Peyer's patch (tissue), 4 donors: ENCODE measurements at regions not wholly inside any gene's neighbourhood (a gene's known extent, or its start where the extent isn't known, plus 50 kb on each side); places are given as distances from the start of the nearest gene placed in this dataset.

Experiments used
- POLR2A ChIP-seq, 2 donors: fragments of 450-650 bp; IDR thresholded peaks; one replicate each; pipeline ENCODE4 v1.5.1; 2017; ENCODE audit warnings: antibody characterized with exemption in 2 of 2, mild to moderate bottlenecking in 2 of 2, moderate library complexity in 2 of 2
- TF ChIP-seq, protein P1 (sequence below), 6 experiments: fragments of 450-650 bp in 4 of 6; fragments of 200-600 bp in 2 of 6; sonication (generic) in 1 of 6; IDR thresholded peaks; one replicate each; pipeline ENCODE4 v1.5.1; 2017 to 2019; ENCODE audit warnings: antibody characterized with exemption in 6 of 6, mild to moderate bottlenecking in 3 of 6, moderate library complexity in 1 of 6

DNA sequence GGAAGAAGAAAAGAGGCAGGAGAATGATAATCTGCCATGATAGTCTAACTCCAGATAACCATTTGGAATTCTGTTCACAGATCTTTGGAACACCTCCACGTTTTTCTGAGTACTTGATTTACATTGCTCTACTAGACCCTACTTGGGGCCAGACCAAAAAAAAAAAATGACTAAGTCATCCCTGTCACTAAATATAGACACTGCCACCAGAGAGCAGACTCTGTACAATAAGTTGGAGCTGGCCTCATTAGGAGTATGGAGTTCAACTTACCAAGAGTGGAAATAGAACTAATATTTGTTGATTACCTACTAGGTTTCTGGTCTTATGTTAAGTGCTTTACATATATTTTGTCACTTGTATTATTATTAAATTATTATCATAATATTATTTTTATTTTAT is 80.9 kb upstream of the ZNF800 start:
- TF ChIP-seq, protein P1, sequence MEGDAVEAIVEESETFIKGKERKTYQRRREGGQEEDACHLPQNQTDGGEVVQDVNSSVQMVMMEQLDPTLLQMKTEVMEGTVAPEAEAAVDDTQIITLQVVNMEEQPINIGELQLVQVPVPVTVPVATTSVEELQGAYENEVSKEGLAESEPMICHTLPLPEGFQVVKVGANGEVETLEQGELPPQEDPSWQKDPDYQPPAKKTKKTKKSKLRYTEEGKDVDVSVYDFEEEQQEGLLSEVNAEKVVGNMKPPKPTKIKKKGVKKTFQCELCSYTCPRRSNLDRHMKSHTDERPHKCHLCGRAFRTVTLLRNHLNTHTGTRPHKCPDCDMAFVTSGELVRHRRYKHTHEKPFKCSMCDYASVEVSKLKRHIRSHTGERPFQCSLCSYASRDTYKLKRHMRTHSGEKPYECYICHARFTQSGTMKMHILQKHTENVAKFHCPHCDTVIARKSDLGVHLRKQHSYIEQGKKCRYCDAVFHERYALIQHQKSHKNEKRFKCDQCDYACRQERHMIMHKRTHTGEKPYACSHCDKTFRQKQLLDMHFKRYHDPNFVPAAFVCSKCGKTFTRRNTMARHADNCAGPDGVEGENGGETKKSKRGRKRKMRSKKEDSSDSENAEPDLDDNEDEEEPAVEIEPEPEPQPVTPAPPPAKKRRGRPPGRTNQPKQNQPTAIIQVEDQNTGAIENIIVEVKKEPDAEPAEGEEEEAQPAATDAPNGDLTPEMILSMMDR (IDR thresholded peaks at IDR 0.05), result no peak
- TF ChIP-seq POLR2A (IDR thresholded peaks at IDR 0.05), result no peak
